Activated CD4-positive, alpha-beta memory T cell treated with anti-CD3 and anti-CD28 coated beads, Interleukin-2, amount 10 ng/mL, durations not matched to agents 7 days and 5 days (primary cell): ENCODE measurements at regions not wholly inside any gene's neighbourhood (a gene's known extent, or its start where the extent isn't known, plus 50 kb on each side); places are given as distances from the start of the nearest gene placed in this dataset.

Experiments used
- CTCF ChIA-PET: fragments of 350-600 bp; sonication (Branson Sonifier 250); formaldehyde crosslinking; loops from one replicate; lab custom pipeline; 2021; ENCODE audit warnings: antibody characterized with exemption, inconsistent platforms; lab: Charles Lee
- POLR2A ChIA-PET: fragments of 350-600 bp; sonication (Branson Sonifier 250); formaldehyde crosslinking; loops from one replicate; lab custom pipeline; 2021; ENCODE audit warnings: antibody characterized with exemption; lab: Charles Lee
- DNase-seq: peaks from one replicate; pipeline ENCODE4 v3.0.0-alpha.2; 2020
- H3K27ac Mint-ChIP-seq: one replicate; pipeline ENCODE4 v1.8.0; 2021; ENCODE audit warnings: mild to moderate bottlenecking, mixed read lengths
- H3K27me3 Mint-ChIP-seq: one replicate; pipeline ENCODE4 v1.8.0; 2021; ENCODE audit warnings: mixed read lengths
- H3K36me3 Mint-ChIP-seq: one replicate; pipeline ENCODE4 v1.8.0; 2021; ENCODE audit warnings: low read depth, mixed read lengths
- H3K4me1 Mint-ChIP-seq: one replicate; pipeline ENCODE4 v1.8.0; 2021; ENCODE audit warnings: mixed read lengths
- H3K4me3 Mint-ChIP-seq: one replicate; pipeline ENCODE4 v1.8.0; 2021; ENCODE audit warnings: mild to moderate bottlenecking, mixed read lengths
- H3K9me3 Mint-ChIP-seq: one replicate; pipeline ENCODE4 v1.8.0; 2021; ENCODE audit warnings: mixed read lengths

DNA sequence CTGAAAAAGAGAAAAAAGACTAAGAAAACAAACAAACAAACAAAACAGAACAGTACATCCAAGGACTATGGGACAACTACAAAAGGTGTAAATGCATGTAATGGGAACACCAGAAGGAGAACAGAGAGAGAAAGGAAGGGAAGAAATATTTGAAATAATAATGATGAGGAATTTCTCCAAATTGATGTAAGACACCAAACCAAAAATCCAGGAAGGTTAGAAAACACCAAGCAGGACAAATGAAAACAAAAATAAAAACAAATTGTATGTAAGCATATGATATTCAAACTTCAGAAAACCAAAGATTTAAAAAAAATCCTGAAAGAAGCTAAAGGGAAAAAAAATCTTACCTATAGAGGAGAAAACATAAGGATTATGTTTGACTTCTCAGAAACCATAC lies 125.9 kb upstream of the ACTBL2 start:
- Mint-ChIP-seq H3K4me3 (no peak overlapping the region), H3K27me3 (peaks cover 7% of the 10 kb centered on the region), H3K36me3 (no peaks in the 10 kb centered on the region), H3K9me3 (no peaks in the 10 kb centered on the region), H3K27ac (no peak overlapping the region), H3K4me1 (no peaks in the 10 kb centered on the region)
- POLR2A ChIA-PET = no interaction called here
- no peak for DNase-seq
- CTCF ChIA-PET = no interaction called here

DNA sequence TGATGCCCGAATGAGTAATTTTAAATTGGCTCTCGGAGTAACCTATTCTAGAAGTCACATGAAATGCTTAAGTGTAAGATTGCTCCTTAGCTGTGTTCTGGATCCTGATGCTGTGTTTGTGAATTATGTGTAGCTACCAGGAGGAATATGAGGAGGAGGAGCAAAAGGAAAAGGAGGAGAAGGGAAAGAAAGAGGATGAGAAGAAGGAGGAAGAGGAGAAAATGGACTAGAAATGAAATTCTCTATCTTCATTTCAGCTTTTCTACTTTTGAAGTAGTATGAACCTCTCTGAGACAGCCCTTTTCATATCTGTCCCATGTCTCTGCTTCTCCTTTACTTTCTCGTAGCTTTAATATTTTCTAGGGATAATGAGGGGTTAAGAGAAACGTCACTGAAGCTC lies 119.4 kb upstream of the ACTBL2 start:
- POLR2A ChIA-PET = no interaction called here
- no peak for DNase-seq
- H3K36me3 Mint-ChIP-seq = no peaks in the 10 kb centered on the region
- H3K27ac Mint-ChIP-seq = no peak overlapping the region
- no peaks in the 10 kb centered on the region for H3K4me1 Mint-ChIP-seq
- H3K4me3 Mint-ChIP-seq = no peak overlapping the region
- CTCF ChIA-PET = interaction anchor here (1.4 kb wide), 1 partner anchor 48 kb away, joined by 3 read pairs; no protein-coding TSS in a partner anchor
- peaks cover 9% of the 10 kb centered on the region for H3K27me3 Mint-ChIP-seq
- no peaks in the 10 kb centered on the region for H3K9me3 Mint-ChIP-seq

DNA sequence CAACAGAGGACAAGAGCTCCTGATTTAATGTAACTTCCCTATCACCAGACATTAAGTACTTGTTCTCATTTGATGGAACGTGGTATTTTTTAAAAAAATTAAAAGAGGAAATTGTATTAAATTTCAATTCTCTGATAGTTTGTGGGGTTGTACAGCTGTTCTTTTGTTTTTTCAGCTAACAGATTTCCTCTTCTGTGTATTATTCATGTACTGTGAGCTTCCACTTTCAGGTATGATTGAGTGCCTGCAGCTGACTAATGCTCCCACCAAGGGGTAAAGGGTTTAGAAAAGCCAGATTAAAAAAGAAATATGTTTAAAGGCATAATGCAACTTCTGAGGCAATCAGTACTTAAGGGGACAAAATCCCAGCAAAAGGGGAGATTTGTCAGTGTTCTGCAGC lies 117.7 kb upstream of the ACTBL2 start:
- no peaks in the 10 kb centered on the region for H3K9me3 Mint-ChIP-seq
- no peak for DNase-seq
- no peaks in the 10 kb centered on the region for H3K36me3 Mint-ChIP-seq
- H3K27ac Mint-ChIP-seq = no peak overlapping the region
- no peaks in the 10 kb centered on the region for H3K4me1 Mint-ChIP-seq
- no peak overlapping the region for H3K4me3 Mint-ChIP-seq
- peaks cover 5% of the 10 kb centered on the region for H3K27me3 Mint-ChIP-seq
- POLR2A ChIA-PET = no interaction called here
- CTCF ChIA-PET = no interaction called here

DNA sequence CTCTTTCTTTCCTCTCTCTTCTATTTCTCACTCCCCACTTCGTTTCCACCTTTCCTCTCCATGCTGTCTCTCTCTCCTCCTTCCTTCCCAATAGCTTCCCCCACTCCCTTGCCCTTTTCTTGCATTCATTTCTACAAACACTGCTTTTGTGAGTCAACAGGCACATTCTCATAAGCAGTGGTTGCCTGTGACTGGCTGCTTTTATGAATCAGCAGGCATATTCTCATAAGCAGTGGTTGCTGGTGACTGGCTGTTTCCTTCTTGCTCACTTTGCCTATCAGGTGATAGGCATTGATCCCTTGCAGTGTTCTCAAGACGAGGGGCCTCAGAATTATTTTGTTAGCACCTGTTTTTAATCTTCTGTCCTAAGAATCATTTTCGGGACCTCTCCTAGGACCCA lies 116.1 kb upstream of the ACTBL2 start:
- no peak overlapping the region for H3K4me3 Mint-ChIP-seq
- ChIA-PET CTCF (no interaction called here), POLR2A (no interaction called here)
- H3K27ac Mint-ChIP-seq = no peak overlapping the region
- H3K9me3 Mint-ChIP-seq = no peaks in the 10 kb centered on the region
- DNase-seq = no peak
- H3K36me3 Mint-ChIP-seq = no peaks in the 10 kb centered on the region
- peaks cover 5% of the 10 kb centered on the region for H3K27me3 Mint-ChIP-seq
- H3K4me1 Mint-ChIP-seq = no peaks in the 10 kb centered on the region

DNA sequence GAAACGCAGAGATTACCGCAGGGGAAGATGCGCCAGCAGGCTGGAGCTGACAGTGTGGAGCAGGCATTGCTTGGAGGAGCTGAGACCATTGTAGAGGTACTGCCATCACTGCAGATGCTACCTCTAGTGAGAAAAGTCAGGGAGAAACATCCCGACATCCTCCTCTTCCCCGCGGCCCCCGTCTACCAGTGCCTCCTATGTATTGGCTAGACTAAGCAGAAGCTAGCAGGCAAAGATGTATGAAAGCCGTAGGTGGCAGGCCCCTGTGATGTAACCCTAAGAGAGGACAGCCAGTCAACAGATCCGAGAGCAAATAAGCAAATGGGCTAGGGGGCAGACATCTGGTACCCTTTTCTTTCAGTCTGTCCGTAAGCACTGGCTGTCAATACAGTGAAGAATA lies 115.5 kb upstream of the ACTBL2 start:
- no peak for DNase-seq
- Mint-ChIP-seq H3K27ac (no peak overlapping the region), H3K27me3 (peaks cover 5% of the 10 kb centered on the region), H3K4me1 (no peaks in the 10 kb centered on the region), H3K36me3 (no peaks in the 10 kb centered on the region), H3K9me3 (no peaks in the 10 kb centered on the region), H3K4me3 (no peak overlapping the region)
- CTCF ChIA-PET = no interaction called here
- POLR2A ChIA-PET = no interaction called here

DNA sequence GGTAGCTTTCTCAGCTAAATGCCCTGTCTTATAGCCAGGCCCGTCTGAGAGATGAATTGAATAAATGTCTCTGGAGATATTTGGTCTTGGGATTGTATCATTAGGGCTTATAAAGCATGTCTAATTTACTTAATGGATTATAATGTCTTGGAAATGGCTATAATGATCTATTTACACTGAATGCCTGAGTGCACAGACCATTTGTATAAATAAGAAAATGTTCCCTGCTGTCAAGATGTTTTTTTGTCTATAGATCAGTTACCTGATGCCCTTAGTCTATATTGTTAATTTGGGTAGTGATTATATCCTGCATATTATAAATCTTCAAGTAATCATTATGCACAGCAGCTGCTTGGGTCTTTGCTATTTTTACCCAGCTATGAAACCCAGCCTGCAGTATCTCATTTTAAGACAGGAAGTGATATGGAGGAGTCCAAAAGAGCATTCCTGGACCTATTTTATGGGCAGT lies 112.9 kb upstream of the ACTBL2 start:
- POLR2A ChIA-PET = no interaction called here
- H3K27ac Mint-ChIP-seq = no peak overlapping the region

DNA sequence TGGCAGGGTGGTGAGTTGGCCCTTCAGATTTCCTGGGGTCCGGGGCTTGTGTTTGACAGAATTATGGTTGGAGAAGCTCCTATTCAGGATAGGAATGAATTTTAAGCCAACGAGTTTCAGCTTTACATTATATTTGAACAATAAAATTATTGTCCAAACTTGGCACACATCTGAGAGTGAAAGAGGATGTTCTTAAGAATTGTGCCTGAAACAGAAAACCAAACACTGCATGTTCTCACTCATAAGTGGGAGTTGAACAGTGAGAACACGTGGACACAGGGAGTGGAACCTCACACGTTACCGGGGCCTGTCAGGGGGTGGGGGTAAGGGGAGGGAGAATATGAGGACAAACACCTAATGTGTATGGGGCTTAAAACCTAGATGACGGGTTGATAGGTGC lies 111.8 kb upstream of the ACTBL2 start:
- Mint-ChIP-seq H3K27ac (no peak overlapping the region), H3K27me3 (no peaks in the 10 kb centered on the region), H3K36me3 (no peaks in the 10 kb centered on the region), H3K4me3 (no peak overlapping the region), H3K9me3 (no peaks in the 10 kb centered on the region), H3K4me1 (no peaks in the 10 kb centered on the region)
- DNase-seq = no peak
- ChIA-PET POLR2A (no interaction called here), CTCF (interaction anchor here (0.7 kb wide), 1 partner anchor 289 kb away, joined by 3 read pairs; no protein-coding TSS in a partner anchor)

More for the DNA sequence above, 112.9 kb upstream of the ACTBL2 start:
- Mint-ChIP-seq H3K36me3 (no peaks in the 10 kb centered on the region), H3K27me3 (no peaks in the 10 kb centered on the region), H3K4me3 (no peak overlapping the region), H3K4me1 (no peaks in the 10 kb centered on the region), H3K9me3 (no peaks in the 10 kb centered on the region)
- no peak for DNase-seq
- CTCF ChIA-PET = no interaction called here

DNA sequence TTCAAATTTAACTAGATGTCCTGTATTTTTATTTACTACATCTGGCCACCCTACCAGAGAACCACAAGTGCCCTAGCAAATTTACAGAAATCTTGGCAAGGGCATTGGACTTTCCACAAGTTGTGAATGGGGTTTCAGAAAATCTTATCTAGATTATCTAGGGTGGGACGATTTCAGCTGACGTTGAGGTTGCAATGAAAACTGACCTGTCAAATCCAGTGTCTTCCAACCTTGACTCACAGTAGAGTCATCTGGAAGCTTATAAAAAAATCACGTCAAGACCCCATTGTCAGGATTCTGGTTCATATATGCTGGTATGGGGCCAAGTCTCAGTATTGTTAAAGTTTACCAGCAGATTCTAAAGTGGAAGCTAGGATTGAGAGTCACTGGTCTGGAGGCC lies 109.6 kb upstream of the ACTBL2 start:
- Mint-ChIP-seq H3K27ac (no peak overlapping the region), H3K36me3 (no peaks in the 10 kb centered on the region), H3K4me3 (no peak overlapping the region), H3K27me3 (no peaks in the 10 kb centered on the region), H3K9me3 (no peaks in the 10 kb centered on the region), H3K4me1 (no peaks in the 10 kb centered on the region)
- ChIA-PET POLR2A (no interaction called here), CTCF (no interaction called here)
- DNase-seq = no peak

DNA sequence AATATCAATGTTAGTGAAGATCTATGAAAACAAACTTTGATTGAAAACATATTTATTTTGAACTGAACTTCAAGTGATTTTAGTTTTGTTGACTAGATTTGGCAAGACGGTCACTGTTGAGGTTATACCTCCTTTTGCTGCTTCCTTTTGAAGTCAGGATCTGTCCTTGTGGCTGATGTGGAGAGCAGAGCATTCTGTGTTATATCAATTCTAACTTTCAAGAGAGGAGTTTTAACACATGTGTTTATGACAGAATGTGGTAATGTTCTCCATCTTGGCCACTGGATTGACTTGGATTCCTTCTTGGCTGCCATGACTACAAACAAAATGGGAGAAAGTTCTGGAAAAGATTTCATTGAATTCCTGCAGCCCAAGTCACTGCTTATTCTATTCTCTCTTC lies 104.0 kb upstream of the ACTBL2 start:
- H3K9me3 Mint-ChIP-seq = no peaks in the 10 kb centered on the region
- no peak overlapping the region for H3K4me3 Mint-ChIP-seq
- POLR2A ChIA-PET = no interaction called here
- no peaks in the 10 kb centered on the region for H3K4me1 Mint-ChIP-seq
- no peak for DNase-seq
- no peak overlapping the region for H3K27ac Mint-ChIP-seq
- CTCF ChIA-PET = no interaction called here
- H3K36me3 Mint-ChIP-seq = no peaks in the 10 kb centered on the region
- H3K27me3 Mint-ChIP-seq = peaks cover 2% of the 10 kb centered on the region

DNA sequence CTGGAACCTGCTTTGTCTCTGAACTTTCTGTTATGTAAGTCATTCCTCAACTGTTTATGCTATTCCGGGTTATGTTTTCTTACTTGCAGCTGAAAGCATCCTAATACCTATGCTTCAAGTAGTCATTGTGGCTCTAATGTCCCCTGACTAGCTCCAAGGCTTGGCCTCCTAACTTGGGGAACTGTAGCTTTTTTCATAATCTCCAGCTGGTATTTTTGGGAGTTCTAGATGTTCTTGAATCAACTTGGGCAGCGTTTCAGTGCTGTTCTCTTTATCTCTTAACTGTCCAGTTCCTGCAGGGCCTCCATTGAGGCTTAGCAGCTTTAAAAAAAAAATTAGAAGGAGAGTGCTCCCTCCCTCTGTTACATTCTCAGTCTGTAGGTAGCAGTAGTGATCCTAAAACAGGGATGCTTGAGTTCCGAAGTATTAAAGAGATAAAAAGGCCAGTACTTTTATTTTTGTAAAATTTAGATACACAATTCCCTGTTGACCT lies 100.0 kb upstream of the ACTBL2 start:
- CTCF ChIA-PET = interaction anchor here (0.9 kb wide), 1 partner anchor 67 kb away, joined by 4 read pairs; no protein-coding TSS in a partner anchor
- H3K36me3 Mint-ChIP-seq = no peaks in the 10 kb centered on the region
- H3K4me1 Mint-ChIP-seq = no peaks in the 10 kb centered on the region
- no peak for DNase-seq
- no peaks in the 10 kb centered on the region for H3K9me3 Mint-ChIP-seq
- no peak overlapping the region for H3K4me3 Mint-ChIP-seq
- H3K27me3 Mint-ChIP-seq = peaks cover 4% of the 10 kb centered on the region
- no peak overlapping the region for H3K27ac Mint-ChIP-seq
- POLR2A ChIA-PET = no interaction called here

DNA sequence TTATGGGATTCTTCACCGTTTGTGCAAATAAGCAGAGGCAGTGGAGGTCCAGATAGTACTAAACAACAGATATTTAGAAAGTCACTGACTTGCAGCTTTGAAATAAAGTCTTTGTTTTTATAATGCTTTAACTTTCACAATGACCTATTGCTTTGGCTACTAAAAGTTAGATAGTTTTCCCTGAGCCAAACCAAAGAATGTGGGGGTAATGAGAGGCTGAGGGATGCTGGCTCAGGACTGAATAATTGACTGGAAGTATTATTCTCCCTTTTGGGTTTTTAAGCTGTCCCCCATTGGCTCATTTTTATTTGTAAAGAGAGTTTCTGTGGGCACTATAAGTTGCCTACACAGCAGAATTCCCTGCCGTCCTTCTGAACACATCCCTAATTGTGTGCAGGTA lies 99.2 kb upstream of the ACTBL2 start:
- POLR2A ChIA-PET = no interaction called here
- no peaks in the 10 kb centered on the region for H3K9me3 Mint-ChIP-seq
- H3K27me3 Mint-ChIP-seq = peaks cover 4% of the 10 kb centered on the region
- no peak overlapping the region for H3K4me3 Mint-ChIP-seq
- H3K4me1 Mint-ChIP-seq = no peaks in the 10 kb centered on the region
- H3K27ac Mint-ChIP-seq = no peak overlapping the region
- CTCF ChIA-PET = no interaction called here
- DNase-seq = no peak
- no peaks in the 10 kb centered on the region for H3K36me3 Mint-ChIP-seq

DNA sequence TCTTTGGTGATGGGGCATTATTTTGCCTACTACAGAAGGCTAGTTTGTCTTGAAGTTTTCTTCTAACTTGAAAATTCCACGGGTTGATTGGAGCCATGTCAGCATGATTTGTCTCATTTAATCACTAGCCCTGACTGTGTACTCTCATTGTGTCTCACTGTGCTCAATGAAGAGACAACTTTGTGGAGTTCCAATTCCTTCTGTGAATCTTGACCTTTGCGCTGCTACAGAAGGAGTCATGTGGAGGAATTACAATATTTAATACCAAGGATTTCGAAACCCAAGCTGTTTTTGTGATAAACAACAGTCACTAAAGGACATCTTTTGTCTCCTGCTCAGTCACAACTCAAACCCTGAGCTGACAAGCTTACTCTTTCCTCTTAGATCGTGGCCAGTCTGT lies 98.6 kb upstream of the ACTBL2 start:
- H3K27me3 Mint-ChIP-seq = peaks cover 4% of the 10 kb centered on the region
- no peaks in the 10 kb centered on the region for H3K9me3 Mint-ChIP-seq
- POLR2A ChIA-PET = no interaction called here

DNA sequence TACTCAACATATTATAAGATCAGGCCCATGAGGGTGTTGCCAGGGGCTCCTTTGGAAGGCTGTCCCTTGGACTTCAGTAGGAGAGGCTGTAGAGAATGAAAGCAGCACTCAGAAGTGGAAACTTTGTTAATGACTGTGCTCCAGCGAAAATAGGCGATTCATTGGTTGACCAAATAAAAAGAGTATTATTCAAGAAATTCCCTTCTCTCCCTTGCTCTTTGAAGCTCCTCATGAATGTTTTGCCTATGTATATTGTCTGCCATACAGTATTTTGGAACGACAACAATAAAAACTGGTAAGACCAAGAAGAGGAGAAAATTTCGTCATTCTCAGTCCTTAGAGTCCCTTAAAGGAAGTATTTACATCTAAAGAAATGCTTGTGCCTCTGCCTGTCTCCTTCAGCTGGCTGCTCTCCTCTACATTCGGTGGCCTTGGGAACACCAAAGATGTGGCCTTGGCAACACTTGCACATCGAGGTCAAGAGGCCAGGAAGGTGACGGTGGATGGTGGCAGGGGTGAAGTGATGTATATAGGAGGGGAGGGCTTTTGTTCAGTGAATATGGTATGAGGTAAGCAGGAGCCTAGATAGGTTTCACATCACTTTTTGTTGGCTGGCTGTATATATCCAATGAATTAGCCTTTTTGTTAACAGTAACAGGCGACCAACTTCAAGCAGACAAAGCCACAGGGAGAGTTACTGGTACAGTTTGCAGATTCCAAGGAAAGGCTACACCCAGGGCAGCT lies 95.0 kb upstream of the ACTBL2 start:
- H3K27ac Mint-ChIP-seq = no peak overlapping the region
- H3K4me1 Mint-ChIP-seq = no peaks in the 10 kb centered on the region
- no peaks in the 10 kb centered on the region for H3K36me3 Mint-ChIP-seq
- no peaks in the 10 kb centered on the region for H3K9me3 Mint-ChIP-seq
- DNase-seq = no peak
- POLR2A ChIA-PET = no interaction called here
- H3K4me3 Mint-ChIP-seq = no peak overlapping the region
- CTCF ChIA-PET = no interaction called here
- peaks cover 5% of the 10 kb centered on the region for H3K27me3 Mint-ChIP-seq

More for the DNA sequence above, 98.6 kb upstream of the ACTBL2 start:
- Mint-ChIP-seq H3K36me3 (no peaks in the 10 kb centered on the region), H3K4me3 (no peak overlapping the region), H3K4me1 (no peaks in the 10 kb centered on the region), H3K27ac (no peak overlapping the region)
- no peak for DNase-seq
- CTCF ChIA-PET = no interaction called here

DNA sequence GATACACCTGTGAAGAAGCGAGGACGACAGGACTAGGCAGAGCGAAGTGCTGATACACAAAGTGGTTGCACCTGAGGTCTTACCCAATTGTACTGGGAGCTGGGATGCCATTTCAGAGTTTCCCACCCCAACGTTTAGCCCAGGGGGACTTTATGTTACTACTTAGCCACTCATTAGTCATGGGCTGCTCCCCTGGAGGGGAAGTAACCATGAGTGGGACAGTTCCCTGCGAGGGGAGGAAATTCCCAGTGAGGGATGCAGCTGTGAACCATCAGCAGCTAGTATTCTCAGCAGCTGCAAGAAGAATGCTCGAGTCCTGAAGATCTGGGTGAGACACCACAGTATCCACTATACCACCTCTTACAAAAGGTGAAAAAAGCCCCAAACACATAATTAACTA lies 93.7 kb upstream of the ACTBL2 start:
- ChIA-PET CTCF (no interaction called here), POLR2A (no interaction called here)
- Mint-ChIP-seq H3K27me3 (peaks cover 8% of the 10 kb centered on the region), H3K27ac (no peak overlapping the region), H3K4me1 (no peaks in the 10 kb centered on the region), H3K4me3 (no peak overlapping the region), H3K9me3 (no peaks in the 10 kb centered on the region), H3K36me3 (no peaks in the 10 kb centered on the region)
- no peak for DNase-seq
